ENCODE measurements at regions not wholly inside any gene's neighbourhood (a gene's known extent, or its start where the extent isn't known, plus 50 kb on each side); places are given as distances from the start of the nearest gene placed in this dataset.
"Not testable (repeated sequence)": the region's sequence is repeated elsewhere in the genome, so short reads cannot be mapped to it uniquely, and the experiment has no call there.

GRCh38 chr9:79089054-79089560 is 482.7 kb upstream of the TLE4 start:
- no peak overlapping the region for H3K27ac Mint-ChIP-seq
- no peak for ATAC-seq
- no peak for DNase-seq
- no peaks in the 10 kb centered on the region for H3K36me3 Mint-ChIP-seq (ENCODE audit: low read depth)
- H3K4me1 Mint-ChIP-seq: no peaks in the 10 kb centered on the region
- H3K27me3 Mint-ChIP-seq: no peaks in the 10 kb centered on the region
- no peak overlapping the region for H3K4me3 Mint-ChIP-seq
- H3K9me3 Mint-ChIP-seq: peaks cover 6% of the 10 kb centered on the region

- not testable (repeated sequence) for H3K27me3 Mint-ChIP-seq; H3K27ac Mint-ChIP-seq; H3K4me1 Mint-ChIP-seq; H3K36me3 Mint-ChIP-seq (ENCODE audit: low read depth); H3K9me3 Mint-ChIP-seq; ATAC-seq; DNase-seq; H3K4me3 Mint-ChIP-seq
Measured at GRCh38 chr9:79089851-79090250, 481.9 kb upstream of the TLE4 start.

GRCh38 chr9:79103257-79103656 is 468.5 kb upstream of the TLE4 start:
- DNase-seq; H3K4me3 Mint-ChIP-seq; H3K27me3 Mint-ChIP-seq; H3K27ac Mint-ChIP-seq; H3K36me3 Mint-ChIP-seq (ENCODE audit: low read depth); H3K4me1 Mint-ChIP-seq; ATAC-seq: not testable (repeated sequence)
- peaks cover 14% of the 10 kb centered on the region for H3K9me3 Mint-ChIP-seq

- ATAC-seq: no peak
- Mint-ChIP-seq H3K27me3 (no peaks in the 10 kb centered on the region), H3K4me1 (no peaks in the 10 kb centered on the region), H3K9me3 (peaks cover 19% of the 10 kb centered on the region), H3K27ac (no peak overlapping the region), H3K36me3 (ENCODE audit: low read depth) (no peaks in the 10 kb centered on the region), H3K4me3 (no peak overlapping the region)
- no peak for DNase-seq
Measured at GRCh38 chr9:79104216-79104615, 467.5 kb upstream of the TLE4 start.

GRCh38 chr9:79104951-79105350 is 466.8 kb upstream of the TLE4 start:
- Mint-ChIP-seq H3K4me3 (no peak overlapping the region), H3K27ac (no peak overlapping the region), H3K27me3 (no peaks in the 10 kb centered on the region), H3K36me3 (ENCODE audit: low read depth) (no peaks in the 10 kb centered on the region), H3K4me1 (no peaks in the 10 kb centered on the region), H3K9me3 (peaks cover 25% of the 10 kb centered on the region)
- DNase-seq (no peak), ATAC-seq (no peak)

GRCh38 chr9:79107911-79108676 is 463.7 kb upstream of the TLE4 start:
- Mint-ChIP-seq H3K27me3 (no peaks in the 10 kb centered on the region), H3K9me3 (peaks cover 25% of the 10 kb centered on the region), H3K4me1 (no peaks in the 10 kb centered on the region), H3K36me3 (ENCODE audit: low read depth) (no peaks in the 10 kb centered on the region), H3K27ac (no peak overlapping the region), H3K4me3 (no peak overlapping the region)
- no peak for DNase-seq
- ATAC-seq: no peak

- H3K36me3 Mint-ChIP-seq (ENCODE audit: low read depth): no peaks in the 10 kb centered on the region
- H3K27me3 Mint-ChIP-seq: no peaks in the 10 kb centered on the region
- no peak overlapping the region for H3K27ac Mint-ChIP-seq
- ATAC-seq (no peak), DNase-seq (no peak)
- no peaks in the 10 kb centered on the region for H3K4me1 Mint-ChIP-seq
- peaks cover 20% of the 10 kb centered on the region for H3K9me3 Mint-ChIP-seq
- H3K4me3 Mint-ChIP-seq: no peak overlapping the region
Measured at GRCh38 chr9:79111653-79112052, 460.1 kb upstream of the TLE4 start.

- Mint-ChIP-seq H3K4me1 (no peaks in the 10 kb centered on the region), H3K4me3 (no peak overlapping the region), H3K27ac (no peak overlapping the region), H3K9me3 (no peaks in the 10 kb centered on the region), H3K27me3 (peaks cover 4% of the 10 kb centered on the region), H3K36me3 (ENCODE audit: low read depth) (no peaks in the 10 kb centered on the region)
- no peak for ATAC-seq
- DNase-seq: no peak
Measured at GRCh38 chr9:79115176-79115575, 456.6 kb upstream of the TLE4 start.

GRCh38 chr9:79116041-79116440 is 455.7 kb upstream of the TLE4 start:
- Mint-ChIP-seq H3K4me3 (no peak overlapping the region), H3K9me3 (no peaks in the 10 kb centered on the region), H3K36me3 (ENCODE audit: low read depth) (no peaks in the 10 kb centered on the region), H3K27me3 (peaks cover 4% of the 10 kb centered on the region), H3K4me1 (no peaks in the 10 kb centered on the region), H3K27ac (no peak overlapping the region)
- DNase-seq (no peak), ATAC-seq (no peak)

- H3K36me3 Mint-ChIP-seq (ENCODE audit: low read depth): no peaks in the 10 kb centered on the region
- H3K27ac Mint-ChIP-seq: no peak overlapping the region
- ATAC-seq (no peak), DNase-seq (no peak)
- H3K27me3 Mint-ChIP-seq: peaks cover 4% of the 10 kb centered on the region
- no peak overlapping the region for H3K4me3 Mint-ChIP-seq
- H3K4me1 Mint-ChIP-seq: no peaks in the 10 kb centered on the region
- no peaks in the 10 kb centered on the region for H3K9me3 Mint-ChIP-seq
Measured at GRCh38 chr9:79116709-79117108, 455.1 kb upstream of the TLE4 start.

- Mint-ChIP-seq H3K9me3 (no peaks in the 10 kb centered on the region), H3K27me3 (peaks cover 4% of the 10 kb centered on the region), H3K27ac (no peak overlapping the region), H3K4me3 (no peak overlapping the region), H3K4me1 (no peaks in the 10 kb centered on the region), H3K36me3 (ENCODE audit: low read depth) (no peaks in the 10 kb centered on the region)
- no peak for ATAC-seq
- no peak for DNase-seq
Measured at GRCh38 chr9:79120533-79120932, 451.2 kb upstream of the TLE4 start.

GRCh38 chr9:79120941-79121340 is 450.8 kb upstream of the TLE4 start:
- Mint-ChIP-seq H3K36me3 (ENCODE audit: low read depth) (no peaks in the 10 kb centered on the region), H3K27ac (no peak overlapping the region), H3K4me3 (no peak overlapping the region), H3K27me3 (peaks cover 4% of the 10 kb centered on the region), H3K4me1 (no peaks in the 10 kb centered on the region), H3K9me3 (no peaks in the 10 kb centered on the region)
- DNase-seq: no peak
- no peak for ATAC-seq

GRCh38 chr9:79123415-79123814 is 448.4 kb upstream of the TLE4 start:
- Mint-ChIP-seq H3K27ac (no peak overlapping the region), H3K27me3 (peaks cover 2% of the 10 kb centered on the region), H3K4me1 (no peaks in the 10 kb centered on the region), H3K4me3 (no peak overlapping the region), H3K36me3 (ENCODE audit: low read depth) (no peaks in the 10 kb centered on the region), H3K9me3 (no peaks in the 10 kb centered on the region)
- no peak for ATAC-seq
- no peak for DNase-seq

GRCh38 chr9:79127661-79128060 is 444.1 kb upstream of the TLE4 start:
- no peak overlapping the region for H3K27ac Mint-ChIP-seq

GRCh38 chr9:79129865-79130480 is 441.8 kb upstream of the TLE4 start:
- H3K4me1 Mint-ChIP-seq: no peaks in the 10 kb centered on the region
- H3K9me3 Mint-ChIP-seq: no peaks in the 10 kb centered on the region
- peak; percentile 36 for DNase-seq
- no peaks in the 10 kb centered on the region for H3K27me3 Mint-ChIP-seq
- no peaks in the 10 kb centered on the region for H3K36me3 Mint-ChIP-seq (ENCODE audit: low read depth)
- H3K27ac Mint-ChIP-seq: no peak overlapping the region
- no peak for ATAC-seq
- H3K4me3 Mint-ChIP-seq: no peak overlapping the region

More at GRCh38 chr9:79127661-79128060, 444.1 kb upstream of the TLE4 start:
- Mint-ChIP-seq H3K9me3 (no peaks in the 10 kb centered on the region), H3K4me3 (no peak overlapping the region), H3K4me1 (no peaks in the 10 kb centered on the region), H3K27me3 (no peaks in the 10 kb centered on the region), H3K36me3 (ENCODE audit: low read depth) (no peaks in the 10 kb centered on the region)
- ATAC-seq: no peak
- no peak for DNase-seq

Measured in activated naive CD8-positive, alpha-beta T cell treated with anti-CD3 and anti-CD28 coated beads, Interleukin-2, amount 50 U/mL, for 24 hours (primary cell).